Adipocyte (in vitro differentiated cells): ENCODE measurements at regions not wholly inside any gene's neighbourhood (a gene's known extent, or its start where the extent isn't known, plus 50 kb on each side); places are given as distances from the start of the nearest gene placed in this dataset.

Experiments
- DNase-seq: peaks from one replicate; pipeline ENCODE4 v3.0.0-alpha.2; 2015; ENCODE audit warnings: low read depth
- H3K27me3 ChIP-seq: replicated peaks from 2 replicates; pipeline ENCODE4 v1.7.0; 2013; ENCODE audit warnings: mild to moderate bottlenecking, low read length, moderate library complexity; ENCODE audit not compliant: control insufficient read depth, insufficient read depth
- H3K36me3 ChIP-seq: 2 replicates; pipeline ENCODE4 v1.7.0; 2013; ENCODE audit warnings: low read length, mild to moderate bottlenecking, moderate library complexity; ENCODE audit not compliant: control insufficient read depth, insufficient read depth, severe bottlenecking
- H3K4me1 ChIP-seq: 2 replicates; pipeline ENCODE4 v1.7.0; 2013; ENCODE audit warnings: mild to moderate bottlenecking, low read length, moderate library complexity; ENCODE audit not compliant: control insufficient read depth, insufficient read depth
- H3K4me3 ChIP-seq: 2 replicates; pipeline ENCODE4 v1.7.0; 2013; ENCODE audit warnings: mild to moderate bottlenecking, low read length, moderate library complexity
- H3K9ac ChIP-seq: 2 replicates; pipeline ENCODE4 v1.7.0; 2013; ENCODE audit warnings: mild to moderate bottlenecking, low read length, moderate library complexity
- H3K9me3 ChIP-seq: 2 replicates; pipeline ENCODE4 v1.7.0; 2013; ENCODE audit warnings: mild to moderate bottlenecking, low read length, moderate library complexity; ENCODE audit not compliant: control insufficient read depth

DNA sequence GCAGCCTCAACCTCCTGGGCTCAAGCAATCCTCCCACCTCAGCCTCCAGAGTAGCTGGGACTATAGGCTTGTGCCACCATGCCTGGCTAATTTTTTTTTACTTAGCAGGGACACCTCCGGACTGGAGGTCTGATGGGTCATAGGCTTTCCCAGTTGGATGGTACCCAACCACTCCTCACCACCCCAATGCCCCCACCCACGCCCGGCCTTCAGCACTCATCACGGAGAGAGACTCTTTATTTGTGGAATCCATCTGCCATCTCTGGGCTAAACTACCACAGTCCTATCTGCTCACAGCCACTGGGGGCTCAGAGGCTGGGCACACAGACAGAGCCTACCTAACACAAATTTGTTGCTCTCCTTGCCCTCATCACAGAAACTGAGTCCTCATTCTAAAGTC lies 58.3 kb upstream of the STXBP1 start:
- Histone ChIP-seq H3K9me3 (no peaks in the 10 kb centered on the region), H3K36me3 (no peaks in the 10 kb centered on the region), H3K4me1 (peaks cover 49% of the 10 kb centered on the region), H3K4me3 (no peak overlapping the region), H3K27me3 (no peaks in the 10 kb centered on the region), H3K9ac (no peak overlapping the region)
- no peak for DNase-seq

DNA sequence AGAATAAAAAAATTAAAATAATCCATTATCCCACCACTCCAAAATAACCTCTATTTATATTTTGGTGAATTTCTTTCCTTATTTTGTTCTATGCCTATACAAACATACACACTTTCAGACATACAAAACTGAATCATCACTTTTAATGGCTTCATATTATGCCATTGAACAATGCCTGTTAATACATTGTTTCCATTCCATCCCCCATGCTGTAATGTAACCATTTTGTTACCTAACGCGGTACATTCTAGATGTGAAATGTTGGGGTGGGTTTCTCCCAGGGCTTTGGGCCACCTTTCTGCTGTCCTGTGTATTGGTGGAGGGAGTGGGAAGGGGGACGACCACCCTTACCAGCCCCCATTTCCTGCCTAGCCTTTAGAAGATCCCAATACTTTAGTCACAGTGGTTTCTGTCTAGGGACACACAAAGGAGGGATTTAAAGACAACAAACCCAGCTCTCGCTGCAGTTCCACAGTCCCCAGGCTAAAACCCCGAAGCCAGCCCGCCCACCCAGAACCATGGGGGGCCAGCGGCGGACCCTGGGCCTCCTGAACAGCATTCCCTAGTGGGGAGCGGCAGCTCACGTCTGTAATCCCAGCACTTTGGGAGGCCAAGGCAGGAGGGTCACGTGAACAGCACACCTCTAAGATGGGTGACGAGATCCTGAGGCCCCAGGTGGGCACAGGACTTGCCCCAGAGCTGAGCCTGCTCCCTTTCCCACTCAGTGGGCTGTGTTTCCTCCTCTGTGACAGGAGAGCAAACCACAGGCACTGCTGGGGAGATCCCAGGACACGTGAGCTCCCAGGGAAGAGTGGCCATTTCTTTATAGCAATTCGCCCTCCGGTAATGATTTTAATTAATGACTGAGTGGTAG lies 56.9 kb upstream of the STXBP1 start:
- no peaks in the 10 kb centered on the region for H3K27me3 ChIP-seq
- H3K4me1 ChIP-seq = peaks cover 55% of the 10 kb centered on the region
- peaks cover 12% of the 10 kb centered on the region for H3K36me3 ChIP-seq

GRCh38 chr9:127555840-127556820 lies 55.9 kb upstream of the STXBP1 start:
- H3K4me3 ChIP-seq = no peak overlapping the region
- no peaks in the 10 kb centered on the region for H3K27me3 ChIP-seq
- peak; percentile 96 for DNase-seq
- H3K36me3 ChIP-seq = peaks cover 21% of the 10 kb centered on the region
- peak overlapping the region; percentile 85 for H3K9ac ChIP-seq
- peaks cover 53% of the 10 kb centered on the region for H3K4me1 ChIP-seq
- H3K9me3 ChIP-seq = no peaks in the 10 kb centered on the region

More for the DNA sequence above, 56.9 kb upstream of the STXBP1 start:
- H3K9me3 ChIP-seq = no peaks in the 10 kb centered on the region
- peak; percentile 44 for DNase-seq
- no peak overlapping the region for H3K4me3 ChIP-seq
- peak overlapping the region; percentile 14 for H3K9ac ChIP-seq

- Histone ChIP-seq H3K27me3 (no peaks in the 10 kb centered on the region), H3K9me3 (no peaks in the 10 kb centered on the region), H3K9ac (peak overlapping the region; percentile 85), H3K36me3 (peaks cover 21% of the 10 kb centered on the region), H3K4me1 (peaks cover 59% of the 10 kb centered on the region), H3K4me3 (peak overlapping the region; percentile 53)
- DNase-seq = no peak
Measured at GRCh38 chr9:127556871-127557270, 55.2 kb upstream of the STXBP1 start.

DNA sequence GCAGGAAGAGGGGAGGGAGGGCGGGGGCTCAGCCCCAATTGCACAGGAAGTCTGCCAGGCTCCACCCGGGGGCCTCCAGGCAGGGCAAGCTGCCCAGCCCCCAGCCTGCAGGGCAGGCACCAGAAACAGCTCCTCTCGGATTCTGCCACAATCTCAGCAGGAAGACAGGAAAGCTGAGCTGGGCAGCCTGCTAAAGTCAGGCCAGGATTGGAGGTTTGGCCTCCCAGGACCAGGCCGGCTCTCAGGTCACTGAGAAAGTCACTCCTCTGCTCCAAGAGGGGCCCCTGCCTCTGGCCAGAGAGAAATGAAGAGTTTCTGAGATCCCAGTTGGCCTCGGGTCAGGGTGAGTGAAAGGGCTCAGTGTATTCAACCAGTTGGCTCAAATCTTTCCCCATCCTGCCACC lies 54.6 kb upstream of the STXBP1 start:
- Histone ChIP-seq H3K4me1 (peaks cover 65% of the 10 kb centered on the region), H3K4me3 (peak overlapping the region; percentile 53), H3K36me3 (peaks cover 21% of the 10 kb centered on the region), H3K9ac (peak overlapping the region; percentile 85), H3K27me3 (no peaks in the 10 kb centered on the region), H3K9me3 (no peaks in the 10 kb centered on the region)
- peak; percentile 83 for DNase-seq

DNA sequence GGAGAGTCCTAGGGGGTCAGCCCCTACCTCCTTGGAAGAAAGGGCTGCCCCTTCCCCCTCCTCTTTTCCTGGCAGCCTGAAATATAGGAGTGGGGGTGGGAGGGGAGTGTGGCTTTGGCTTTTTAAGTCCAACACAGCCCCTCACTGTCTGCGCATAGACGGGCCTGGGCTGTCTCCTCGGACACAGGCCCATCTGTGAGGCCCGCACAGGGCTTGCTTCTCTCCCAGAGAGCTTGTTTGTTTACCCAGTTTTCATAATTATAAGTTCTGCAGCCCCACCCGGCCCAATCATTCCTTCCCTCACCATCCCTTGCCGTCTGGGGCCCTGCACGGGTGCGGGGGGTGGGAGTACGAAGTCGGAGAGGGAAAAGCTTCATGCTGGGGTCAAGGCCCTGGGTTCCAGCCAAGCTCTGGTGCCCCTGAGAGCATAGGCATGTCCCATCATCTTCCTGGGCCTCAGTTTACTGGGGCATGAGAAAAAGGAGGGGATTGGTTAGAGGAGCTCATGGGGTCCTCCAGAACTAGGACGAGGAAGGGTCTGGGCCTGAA lies 54.0 kb upstream of the STXBP1 start:
- Histone ChIP-seq H3K9me3 (no peaks in the 10 kb centered on the region), H3K4me1 (peaks cover 71% of the 10 kb centered on the region), H3K4me3 (peak overlapping the region; percentile 53), H3K36me3 (peaks cover 21% of the 10 kb centered on the region), H3K27me3 (no peaks in the 10 kb centered on the region), H3K9ac (peak overlapping the region; percentile 85)
- DNase-seq = peak; percentile 80

- H3K36me3 ChIP-seq = peaks cover 23% of the 10 kb centered on the region
- no peaks in the 10 kb centered on the region for H3K9me3 ChIP-seq
- DNase-seq = peak; percentile 43
- no peaks in the 10 kb centered on the region for H3K27me3 ChIP-seq
- peak overlapping the region; percentile 53 for H3K4me3 ChIP-seq
- peak overlapping the region; percentile 85 for H3K9ac ChIP-seq
- peaks cover 77% of the 10 kb centered on the region for H3K4me1 ChIP-seq
Measured at GRCh38 chr9:127558581-127559246, 53.4 kb upstream of the STXBP1 start.

GRCh38 chr9:127559247-127559680 lies 52.8 kb upstream of the STXBP1 start:
- H3K4me1 ChIP-seq = peaks cover 73% of the 10 kb centered on the region
- no peak for DNase-seq
- peaks cover 24% of the 10 kb centered on the region for H3K36me3 ChIP-seq

GRCh38 chr9:127561491-127562278 lies 50.4 kb upstream of the STXBP1 start:
- Histone ChIP-seq H3K4me1 (peaks cover 63% of the 10 kb centered on the region), H3K27me3 (no peaks in the 10 kb centered on the region), H3K9ac (peak overlapping the region; percentile 80), H3K4me3 (peak overlapping the region; percentile 1), H3K36me3 (peaks cover 31% of the 10 kb centered on the region), H3K9me3 (no peaks in the 10 kb centered on the region)
- DNase-seq = peak; percentile 99

More at GRCh38 chr9:127559247-127559680, 52.8 kb upstream of the STXBP1 start:
- H3K9ac ChIP-seq = peak overlapping the region; percentile 85
- H3K9me3 ChIP-seq = no peaks in the 10 kb centered on the region
- no peak overlapping the region for H3K4me3 ChIP-seq
- H3K27me3 ChIP-seq = no peaks in the 10 kb centered on the region
